OCI-LY3 (cell line): ENCODE measurements at regions not wholly inside any gene's neighbourhood (a gene's known extent, or its start where the extent isn't known, plus 50 kb on each side); places are given as distances from the start of the nearest gene placed in this dataset.

ENCODE experiments used
- CTCF ChIP-seq: fragments of 200-600, 300-600 bp; sonication (generic); IDR thresholded peaks from 2 replicates; pipeline ENCODE4 v1.5.1; 2014; ENCODE audit warnings: antibody characterized with exemption, low read length, low read depth
- EZH2phosphoT487 ChIP-seq: fragments of 200-600 bp; shearing (Covaris generic); IDR thresholded peaks from 2 replicates; pipeline ENCODE4 v1.6.1; 2018; ENCODE audit warnings: antibody characterized with exemption, mixed run types, low read depth

- TF ChIP-seq CTCF (no peak), EZH2phosphoT487 (no peak)
Measured at GRCh38 chrX:40373025-40373424, 207.7 kb upstream of the ATP6AP2 start.
